HepG2 (cell line): ENCODE measurements at regions not wholly inside any gene's neighbourhood (a gene's known extent, or its start where the extent isn't known, plus 50 kb on each side); places are given as distances from the start of the nearest gene placed in this dataset.

ENCODE experiments used
- ATAC-seq: fragments of 200-7000 bp; cut with Tn5 transposase; 3 replicates; pipeline ENCODE4 v1.9.1; 2020; ENCODE audit warnings: mild to moderate bottlenecking, moderate library complexity
- BruUV-seq: library from RNA; stranded (reverse); fragments of 400-500 nt; replicated peaks from 2 replicates; lab custom pipeline; 2021; lab: Mats Ljungman, UMichigan
- CTCF ChIA-PET: fragments of 300-600 bp; formaldehyde crosslinking; extraction: SDS; loops from one replicate; lab custom pipeline; 2021; ENCODE audit warnings: low total read pairs, inconsistent platforms, low intra/inter-chr PET ratio; lab: Yijun Ruan, JAX
- POLR2A ChIA-PET: fragments of 350-600 bp; sonication (Branson Sonifier 250); formaldehyde crosslinking; loops from one replicate; lab custom pipeline; 2020; ENCODE audit warnings: antibody characterized with exemption, inconsistent platforms; lab: Yijun Ruan, JAX
- DNase-seq: peaks from one replicate; pipeline ENCODE4 v3.0.0-alpha.2; 2015; ENCODE audit warnings: low spot score
- FAIRE-seq: peaks from 3 replicates; lab custom pipeline; 2011; peaks lifted over from hg19 to GRCh38; lab: Jason Lieb, UNC
- H2AFZ ChIP-seq: one replicate; pipeline ENCODE4 v1.6.1; 2011; ENCODE audit warnings: low read length, inconsistent platforms
- H3K27ac ChIP-seq: fragments of 300-600 bp; 3 replicates; pipeline ENCODE4 v1.8.0; 2011; ENCODE audit warnings: mixed run types, mild to moderate bottlenecking, mixed read lengths, low read length, inconsistent platforms; ENCODE audit not compliant: insufficient read depth; ENCODE audit errors: extremely low read length
- H3K27me3 ChIP-seq, 2 experiments: fragments of 200-600 bp in 1 of 2; 2 replicates in 1 of 2; 3 replicates in 1 of 2; pipeline versions ENCODE4 v1.6.0 to v1.8.0; 2011; ENCODE audit warnings: low read length in 2 of 2, mild to moderate bottlenecking in 2 of 2, moderate library complexity in 2 of 2, inconsistent platforms in 1 of 2; ENCODE audit not compliant: insufficient read depth in 2 of 2, control insufficient read depth in 1 of 2
- H3K36me3 ChIP-seq, 2 experiments: fragments of 200-600 bp in 1 of 2; replicated peaks in 1 of 2; 2 replicates in 1 of 2; 3 replicates in 1 of 2; pipeline versions ENCODE4 v1.5.1 to v1.8.0; 2011; ENCODE audit warnings: low read length in 2 of 2, inconsistent platforms in 1 of 2; ENCODE audit not compliant: insufficient read depth in 2 of 2, control insufficient read depth in 1 of 2
- H3K4me1 ChIP-seq: 2 replicates; pipeline ENCODE4 v1.5.1; 2012; ENCODE audit warnings: low read length, inconsistent platforms; ENCODE audit not compliant: insufficient read depth
- H3K4me2 ChIP-seq: 2 replicates; pipeline ENCODE4 v1.6.0; 2011; ENCODE audit warnings: low read depth, low read length, inconsistent platforms
- H3K4me3 ChIP-seq, 3 experiments: fragments of 200-600 bp in 1 of 3; sonication (generic), shearing (Covaris generic) in 1 of 3; replicated peaks in 1 of 3; 2 replicates each; pipeline ENCODE4 v1.5.1; 2011 to 2016; ENCODE audit warnings: low read length in 3 of 3, inconsistent platforms in 2 of 3, low read depth in 2 of 3, mild to moderate bottlenecking in 2 of 3, control low read depth in 1 of 3, mixed read lengths in 1 of 3; ENCODE audit not compliant: insufficient read depth in 1 of 3
- H3K79me2 ChIP-seq: one replicate; pipeline ENCODE4 v1.6.1; 2011; ENCODE audit warnings: low read length, inconsistent platforms; ENCODE audit not compliant: insufficient read depth
- H3K9ac ChIP-seq: 2 replicates; pipeline ENCODE4 v1.6.0; 2011; ENCODE audit warnings: mild to moderate bottlenecking, low read depth, low read length, inconsistent platforms; ENCODE audit not compliant: insufficient read depth
- H3K9me3 ChIP-seq: 2 replicates; pipeline ENCODE4 v1.5.1; 2012; ENCODE audit warnings: mild to moderate bottlenecking, low read length
- H4K20me1 ChIP-seq: 2 replicates; pipeline ENCODE4 v1.6.0; 2011; ENCODE audit warnings: inconsistent platforms, mild to moderate bottlenecking, low read length, moderate library complexity; ENCODE audit not compliant: insufficient read depth
- ARID2 ChIP-seq: sonication (generic); formaldehyde crosslinking; IDR thresholded peaks from 2 replicates; pipeline ENCODE4 v1.8.1; 2022; ENCODE audit warnings: mild to moderate bottlenecking, missing genetic modification reagents, borderline replicate concordance
- BRCA1 ChIP-seq: sonication (generic); formaldehyde crosslinking; IDR thresholded peaks from 2 replicates; pipeline ENCODE4 v1.4.0; 2020; ENCODE audit warnings: missing genetic modification reagents
- E2F5 ChIP-seq: sonication (generic); formaldehyde crosslinking; conservative IDR thresholded peaks from 2 replicates; pipeline ENCODE4 v1.4.0; 2020; ENCODE audit warnings: missing genetic modification reagents
- FOSL2 ChIP-seq: sonication (generic); formaldehyde crosslinking; IDR thresholded peaks from 2 replicates; pipeline ENCODE4 v1.4.0; 2020; ENCODE audit warnings: missing genetic modification reagents
- IRF1 ChIP-seq: sonication (generic); formaldehyde crosslinking; IDR thresholded peaks from 2 replicates; pipeline ENCODE4 v1.4.0; 2020; ENCODE audit warnings: low read depth, mild to moderate bottlenecking, missing genetic modification reagents
- MYPOP ChIP-seq: sonication (generic); formaldehyde crosslinking; IDR thresholded peaks from 2 replicates; pipeline ENCODE4 v1.8.1; 2023; ENCODE audit warnings: mild to moderate bottlenecking, moderate library complexity, missing genetic modification reagents
- NFKB2 ChIP-seq: sonication (generic); formaldehyde crosslinking; IDR thresholded peaks from 2 replicates; pipeline ENCODE4 v1.4.0; 2020; ENCODE audit warnings: missing genetic modification reagents, borderline replicate concordance
- NR2C2 ChIP-seq: sonication (generic); formaldehyde crosslinking; IDR thresholded peaks from 2 replicates; pipeline ENCODE4 v1.4.0; 2020; ENCODE audit warnings: missing genetic modification reagents, mild to moderate bottlenecking, moderate library complexity, borderline replicate concordance
- RNF219 ChIP-seq: sonication (generic); formaldehyde crosslinking; IDR thresholded peaks from 2 replicates; pipeline ENCODE4 v1.5.0; 2020; ENCODE audit warnings: mild to moderate bottlenecking, missing genetic modification reagents
- TFAP4 ChIP-seq: sonication (generic); IDR thresholded peaks from 2 replicates; pipeline ENCODE4 v1.6.1; 2016; ENCODE audit warnings: low read depth, borderline replicate concordance
- TIGD3 ChIP-seq: sonication (generic); formaldehyde crosslinking; IDR thresholded peaks from 2 replicates; pipeline ENCODE4 v1.5.1; 2020; ENCODE audit warnings: mild to moderate bottlenecking, missing genetic modification reagents, borderline replicate concordance
- ZNF224 ChIP-seq: sonication (generic); formaldehyde crosslinking; IDR thresholded peaks from 2 replicates; pipeline ENCODE4 v1.5.0; 2020; ENCODE audit warnings: mild to moderate bottlenecking, missing genetic modification reagents
- ZNF280B ChIP-seq: sonication (generic); formaldehyde crosslinking; IDR thresholded peaks from 2 replicates; pipeline ENCODE4 v1.5.0; 2020; ENCODE audit warnings: missing genetic modification reagents, mild to moderate bottlenecking, borderline replicate concordance
- ZNF367 ChIP-seq: sonication (generic); formaldehyde crosslinking; IDR thresholded peaks from 2 replicates; pipeline ENCODE4 v1.4.0; 2020; ENCODE audit warnings: missing genetic modification reagents, borderline replicate concordance
- ZNF546 ChIP-seq: sonication (generic); formaldehyde crosslinking; conservative IDR thresholded peaks from 2 replicates; pipeline ENCODE4 v1.8.1; 2023; ENCODE audit warnings: mild to moderate bottlenecking, missing genetic modification reagents
- ZNF569 ChIP-seq: sonication (generic); formaldehyde crosslinking; IDR thresholded peaks from 2 replicates; pipeline ENCODE4 v1.5.0; 2020; ENCODE audit warnings: mild to moderate bottlenecking, missing genetic modification reagents, moderate library complexity, borderline replicate concordance
- ZNF616 ChIP-seq: sonication (generic); formaldehyde crosslinking; IDR thresholded peaks from 2 replicates; pipeline ENCODE4 v1.5.0; 2020; ENCODE audit warnings: low read depth, mild to moderate bottlenecking, missing genetic modification reagents
- in situ Hi-C: cut with HindIII; loops from 2 replicates; pipeline ENCODE4 v1.10.0; 2017; ENCODE audit warnings: low pct_unique_long_range_greater_than_20kb; ENCODE audit not compliant: extremely low pct_ligation_motif_present
- intact Hi-C: fragments of 100-400 bp; cut with micrococcal nuclease; formaldehyde crosslinking; loops from one replicate; pipeline ENCODE4 v1.10.0; 2022; ENCODE audit not compliant: unreplicated experiment

GRCh38 chr2:59806486-59806885 is 747.0 kb downstream of the BCL11A start:
- H4K20me1 ChIP-seq: no peaks in the 10 kb centered on the region
- H3K36me3 ChIP-seq: no peaks in the 10 kb centered on the region
- ATAC-seq: no peak
- no peaks in the 10 kb centered on the region for H3K9me3 ChIP-seq
- H2AFZ ChIP-seq: no peak overlapping the region
- no peaks in the 10 kb centered on the region for H3K4me1 ChIP-seq
- no peaks in the 10 kb centered on the region for H3K79me2 ChIP-seq
- no peak for FAIRE-seq
- H3K27me3 ChIP-seq: no peaks in the 10 kb centered on the region
- H3K9ac ChIP-seq: no peak overlapping the region
- no peak overlapping the region for H3K4me3 ChIP-seq
- H3K4me2 ChIP-seq: no peak overlapping the region
- ChIA-PET POLR2A (no interaction called here), CTCF (no interaction called here)
- no peak for DNase-seq
- intact Hi-C loops: no loop called here
- no peak overlapping the region for H3K27ac ChIP-seq
- no TSS peak for BruUV-seq
- in situ Hi-C loops: no loop called here
- TF ChIP-seq ZNF546 (CRISPR knock-in tag) (no peak), NR2C2 (no peak), IRF1 (no peak), MYPOP (CRISPR knock-in tag) (no peak), ZNF280B (no peak), TFAP4 (no peak), ZNF224 (CRISPR knock-in tag) (no peak), RNF219 (CRISPR knock-in tag) (no peak), ZNF616 (no peak), ARID2 (no peak), E2F5 (CRISPR knock-in tag) (no peak), FOSL2 (CRISPR knock-in tag) (no peak), TIGD3 (CRISPR knock-in tag) (no peak), ZNF569 (no peak), ZNF367 (CRISPR knock-in tag) (no peak), BRCA1 (no peak), NFKB2 (CRISPR knock-in tag) (no peak)
